Sigmoid colon (tissue), 4 donors: ENCODE measurements at regions not wholly inside any gene's neighbourhood (a gene's known extent, or its start where the extent isn't known, plus 50 kb on each side); places are given as distances from the start of the nearest gene placed in this dataset.

Source experiments
- EP300 ChIP-seq, 4 donors: sonication (generic); formaldehyde crosslinking; IDR thresholded peaks; one replicate each; pipeline ENCODE4 v1.6.1; 2017; ENCODE audit warnings: antibody characterized with exemption in 4 of 4
- POLR2A ChIP-seq, 2 donors: fragments of 450-650 bp; IDR thresholded peaks; one replicate each; pipeline ENCODE4 v1.6.1; 2016; ENCODE audit warnings: antibody characterized with exemption in 2 of 2, mild to moderate bottlenecking in 2 of 2, moderate library complexity in 2 of 2
- POLR2AphosphoS5 ChIP-seq, 4 donors: sonication (generic); formaldehyde crosslinking; IDR thresholded peaks; one replicate each; pipeline ENCODE4 v1.6.1; 2017; ENCODE audit warnings: antibody characterized with exemption in 4 of 4
- TF ChIP-seq, protein P1 (sequence below), 4 experiments: fragments of 450-650 bp in 3 of 4; fragments of 200-600 bp in 1 of 4; IDR thresholded peaks; one replicate each; pipeline ENCODE4 v1.5.1; 2016 to 2019; ENCODE audit warnings: antibody characterized with exemption in 4 of 4, mild to moderate bottlenecking in 3 of 4, moderate library complexity in 2 of 4

DNA sequence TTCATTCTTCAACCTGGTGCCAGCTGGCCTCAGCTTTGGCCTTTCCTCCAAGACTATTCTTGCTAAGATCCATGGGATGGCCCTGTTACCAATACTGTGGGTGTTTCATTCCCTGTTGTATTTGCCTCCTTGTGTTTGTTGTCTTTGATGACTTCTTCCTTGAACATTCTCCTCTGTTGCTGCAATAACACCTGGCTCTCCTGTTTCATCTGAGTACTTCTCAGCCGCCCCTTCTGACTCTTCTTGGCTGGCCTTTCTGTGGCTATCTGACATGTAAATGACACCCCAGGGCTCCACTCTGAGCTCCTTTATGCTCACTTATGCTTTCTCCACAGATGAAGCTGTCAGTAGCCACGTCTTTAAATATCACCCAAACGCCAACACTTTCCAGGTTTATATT is 302.7 kb upstream of the CHRNA7 start:
- TF ChIP-seq, protein P1, sequence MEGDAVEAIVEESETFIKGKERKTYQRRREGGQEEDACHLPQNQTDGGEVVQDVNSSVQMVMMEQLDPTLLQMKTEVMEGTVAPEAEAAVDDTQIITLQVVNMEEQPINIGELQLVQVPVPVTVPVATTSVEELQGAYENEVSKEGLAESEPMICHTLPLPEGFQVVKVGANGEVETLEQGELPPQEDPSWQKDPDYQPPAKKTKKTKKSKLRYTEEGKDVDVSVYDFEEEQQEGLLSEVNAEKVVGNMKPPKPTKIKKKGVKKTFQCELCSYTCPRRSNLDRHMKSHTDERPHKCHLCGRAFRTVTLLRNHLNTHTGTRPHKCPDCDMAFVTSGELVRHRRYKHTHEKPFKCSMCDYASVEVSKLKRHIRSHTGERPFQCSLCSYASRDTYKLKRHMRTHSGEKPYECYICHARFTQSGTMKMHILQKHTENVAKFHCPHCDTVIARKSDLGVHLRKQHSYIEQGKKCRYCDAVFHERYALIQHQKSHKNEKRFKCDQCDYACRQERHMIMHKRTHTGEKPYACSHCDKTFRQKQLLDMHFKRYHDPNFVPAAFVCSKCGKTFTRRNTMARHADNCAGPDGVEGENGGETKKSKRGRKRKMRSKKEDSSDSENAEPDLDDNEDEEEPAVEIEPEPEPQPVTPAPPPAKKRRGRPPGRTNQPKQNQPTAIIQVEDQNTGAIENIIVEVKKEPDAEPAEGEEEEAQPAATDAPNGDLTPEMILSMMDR (IDR thresholded peaks at IDR 0.05) = no peak
- TF ChIP-seq POLR2A (IDR thresholded peaks at IDR 0.05) (no peak), POLR2AphosphoS5 (IDR thresholded peaks at IDR 0.05) (no peak), EP300 (IDR thresholded peaks at IDR 0.05) (no peak)
